HepG2 (cell line): ENCODE measurements at regions not wholly inside any gene's neighbourhood (a gene's known extent, or its start where the extent isn't known, plus 50 kb on each side); places are given as distances from the start of the nearest gene placed in this dataset.

Experiments
- ARID2 ChIP-seq: sonication (generic); formaldehyde crosslinking; IDR thresholded peaks from 2 replicates; pipeline ENCODE4 v1.8.1; 2022; ENCODE audit warnings: mild to moderate bottlenecking, missing genetic modification reagents, borderline replicate concordance
- ATF3 ChIP-seq: sonication (generic); formaldehyde crosslinking; IDR thresholded peaks from 2 replicates; pipeline ENCODE4 v1.4.0; 2020; ENCODE audit warnings: missing genetic modification reagents
- FOXC1 ChIP-seq: sonication (generic); formaldehyde crosslinking; IDR thresholded peaks from 2 replicates; pipeline ENCODE4 v1.8.0; 2022; ENCODE audit warnings: mild to moderate bottlenecking, missing genetic modification reagents, borderline replicate concordance
- HNRNPUL1 ChIP-seq: fragments of 200-400 bp; formaldehyde crosslinking; IDR thresholded peaks from 2 replicates; pipeline ENCODE4 v1.6.1; 2017; ENCODE audit warnings: low read depth, mild to moderate bottlenecking, low read length, moderate library complexity
- HOMEZ ChIP-seq: IDR thresholded peaks from 2 replicates; pipeline ENCODE4 v1.6.1; 2016; ENCODE audit warnings: low read depth
- JUN ChIP-seq: sonication (generic); formaldehyde crosslinking; IDR thresholded peaks from 2 replicates; pipeline ENCODE4 v1.4.0; 2020; ENCODE audit warnings: mild to moderate bottlenecking, missing genetic modification reagents
- PHF20 ChIP-seq: sonication (generic); formaldehyde crosslinking; IDR thresholded peaks from 2 replicates; pipeline ENCODE4 v1.5.0; 2020; ENCODE audit warnings: mild to moderate bottlenecking, missing genetic modification reagents
- ZBTB42 ChIP-seq: sonication (generic); formaldehyde crosslinking; IDR thresholded peaks from 2 replicates; pipeline ENCODE4 v1.5.0; 2020; ENCODE audit warnings: mild to moderate bottlenecking, missing genetic modification reagents
- ZHX1 ChIP-seq: sonication (generic); formaldehyde crosslinking; IDR thresholded peaks from 2 replicates; pipeline ENCODE4 v1.8.1; 2022; ENCODE audit warnings: low read depth, mild to moderate bottlenecking, missing genetic modification reagents
- ZNF501 ChIP-seq: sonication (generic); formaldehyde crosslinking; IDR thresholded peaks from 2 replicates; pipeline ENCODE4 v1.5.1; 2020; ENCODE audit warnings: mild to moderate bottlenecking, moderate library complexity, missing genetic modification reagents
- ZNF563 ChIP-seq: sonication (generic); formaldehyde crosslinking; IDR thresholded peaks from 2 replicates; pipeline ENCODE4 v1.8.0; 2022; ENCODE audit warnings: mild to moderate bottlenecking, moderate library complexity, missing genetic modification reagents
- ZNF609 ChIP-seq: sonication (generic); formaldehyde crosslinking; IDR thresholded peaks from 2 replicates; pipeline ENCODE4 v1.4.0; 2020; ENCODE audit warnings: mild to moderate bottlenecking, missing genetic modification reagents, borderline replicate concordance
- ZNF646 ChIP-seq: sonication (generic); formaldehyde crosslinking; IDR thresholded peaks from 2 replicates; pipeline ENCODE4 v1.9.0; 2021; ENCODE audit warnings: mild to moderate bottlenecking, missing genetic modification reagents
- ZNF777 ChIP-seq: sonication (generic); formaldehyde crosslinking; IDR thresholded peaks from 2 replicates; pipeline ENCODE4 v1.4.0; 2020; ENCODE audit warnings: missing genetic modification reagents

GRCh38 chr5:29780401-29780800 lies 1413.1 kb upstream of the CDH6 start (continued):
- TF ChIP-seq HNRNPUL1 (no peak), ZNF563 (CRISPR knock-in tag) (no peak), ZBTB42 (CRISPR knock-in tag) (0 out of 2 replicates have a peak, but pooled peaks have one; percentile 72), PHF20 (CRISPR knock-in tag) (no peak), ZNF609 (CRISPR knock-in tag) (peak; percentile 52; the same call in 1 of the 2 replicates), ZNF646 (CRISPR knock-in tag) (no peak), ATF3 (CRISPR knock-in tag) (no peak), ZHX1 (CRISPR knock-in tag) (no peak), FOXC1 (no peak), JUN (CRISPR knock-in tag) (no peak), HOMEZ (peak; percentile 59; the same call in 1 of the 2 replicates), ZNF501 (CRISPR knock-in tag) (no peak), ARID2 (CRISPR knock-in tag) (no peak), ZNF777 (CRISPR knock-in tag) (no peak)
